Ascending aorta (tissue), 2 donors: ENCODE measurements at regions not wholly inside any gene's neighbourhood (a gene's known extent, or its start where the extent isn't known, plus 50 kb on each side); places are given as distances from the start of the nearest gene placed in this dataset.

ENCODE experiments used
- DNase-seq, 2 donors: peaks; one replicate each; pipeline ENCODE4 v3.0.0-alpha.2; 2019; ENCODE audit warnings: low spot score in 2 of 2
- H3K27ac ChIP-seq, 2 donors: fragments of 200-600 bp; sonication (generic); one replicate each; pipeline ENCODE4 v1.5.1; 2016 to 2017; ENCODE audit warnings: mild to moderate bottlenecking in 1 of 2
- H3K27me3 ChIP-seq: fragments of 200-600 bp; sonication (generic); one replicate; pipeline ENCODE4 v1.5.1; 2017
- H3K36me3 ChIP-seq, 2 donors: fragments of 200-600 bp; sonication (generic); one replicate each; pipeline ENCODE4 v1.5.1; 2016
- H3K4me1 ChIP-seq, 2 donors: fragments of 200-600 bp; sonication (generic); one replicate each; pipeline ENCODE4 v1.5.1; 2016 to 2017; ENCODE audit warnings: mild to moderate bottlenecking in 1 of 2
- H3K4me3 ChIP-seq, 2 donors: fragments of 200-600 bp; sonication (generic); one replicate each; pipeline ENCODE4 v1.5.1; 2016 to 2017; ENCODE audit warnings: mild to moderate bottlenecking in 1 of 2
- H3K9me3 ChIP-seq, 2 donors: fragments of 200-600 bp; sonication (generic); one replicate each; pipeline ENCODE4 v1.5.1; 2016
- CTCF ChIP-seq, 3 experiments: fragments of 200-600 bp in 2 of 3; fragments of 450-650 bp in 1 of 3; sonication (generic) in 2 of 3; IDR thresholded peaks; one replicate each; pipeline ENCODE4 v1.5.1; 2016 to 2019; ENCODE audit warnings: antibody characterized with exemption in 3 of 3, mild to moderate bottlenecking in 1 of 3, moderate library complexity in 1 of 3
- intact Hi-C: fragments of 100-400 bp; cut with DNase I; formaldehyde crosslinking; loops from one replicate; pipeline ENCODE4 v1.15.1; 2023

- H3K9me3 ChIP-seq: no peaks in the 10 kb centered on the region
- no peaks in the 10 kb centered on the region for H3K27me3 ChIP-seq
- no peak for TF ChIP-seq CTCF (IDR thresholded peaks at IDR 0.05)
- intact Hi-C loops: loop anchor here (10.0 kb wide), 1 partner anchor 47 kb away; no protein-coding TSS in a partner anchor
- no peak for DNase-seq
- H3K27ac ChIP-seq: no peak overlapping the region
- H3K4me3 ChIP-seq: no peak overlapping the region
- H3K36me3 ChIP-seq: no peaks in the 10 kb centered on the region
- H3K4me1 ChIP-seq: no peaks in the 10 kb centered on the region
Observed at GRCh38 chr9:113781381-113781780, 94.7 kb upstream of the ZNF618 start.

GRCh38 chr9:113781896-113782295, 94.2 kb upstream of the ZNF618 start:
- TF ChIP-seq CTCF (IDR thresholded peaks at IDR 0.05): no peak
- Histone ChIP-seq H3K36me3 (no peaks in the 10 kb centered on the region), H3K27me3 (no peaks in the 10 kb centered on the region), H3K9me3 (no peaks in the 10 kb centered on the region), H3K27ac (no peak overlapping the region), H3K4me3 (no peak overlapping the region), H3K4me1 (no peaks in the 10 kb centered on the region)
- intact Hi-C loops: loop anchor here (10.0 kb wide), 1 partner anchor 47 kb away; no protein-coding TSS in a partner anchor
- DNase-seq: no peak

- Histone ChIP-seq H3K9me3 (no peaks in the 10 kb centered on the region), H3K4me1 (no peaks in the 10 kb centered on the region), H3K27me3 (no peaks in the 10 kb centered on the region), H3K4me3 (no peak overlapping the region), H3K27ac (no peak overlapping the region), H3K36me3 (no peaks in the 10 kb centered on the region)
- TF ChIP-seq CTCF (IDR thresholded peaks at IDR 0.05): no peak
- DNase-seq: no peak
- intact Hi-C loops: loop anchor here (10.0 kb wide), 1 partner anchor 49 kb away; no protein-coding TSS in a partner anchor
Observed at GRCh38 chr9:113783475-113783874, 92.6 kb upstream of the ZNF618 start.

- Histone ChIP-seq H3K9me3 (no peaks in the 10 kb centered on the region), H3K27me3 (no peaks in the 10 kb centered on the region), H3K4me1 (no peaks in the 10 kb centered on the region), H3K27ac (no peak overlapping the region), H3K4me3 (no peak overlapping the region), H3K36me3 (no peaks in the 10 kb centered on the region)
- DNase-seq: no peak
- intact Hi-C loops: loop anchor here (10.0 kb wide), 1 partner anchor 51 kb away; no protein-coding TSS in a partner anchor
- TF ChIP-seq CTCF (IDR thresholded peaks at IDR 0.05): no peak
Observed at GRCh38 chr9:113785334-113785733, 90.8 kb upstream of the ZNF618 start.

GRCh38 chr9:113786071-113786470, 90.0 kb upstream of the ZNF618 start:
- Histone ChIP-seq H3K9me3 (no peaks in the 10 kb centered on the region), H3K27me3 (no peaks in the 10 kb centered on the region), H3K36me3 (no peaks in the 10 kb centered on the region), H3K4me1 (no peaks in the 10 kb centered on the region), H3K4me3 (no peak overlapping the region), H3K27ac (no peak overlapping the region)
- intact Hi-C loops: loop anchor here (10.0 kb wide), 1 partner anchor 51 kb away; no protein-coding TSS in a partner anchor
- no peak for TF ChIP-seq CTCF (IDR thresholded peaks at IDR 0.05)
- no peak for DNase-seq

- intact Hi-C loops: loop anchor here (10.0 kb wide), 1 partner anchor 53 kb away; no protein-coding TSS in a partner anchor
- Histone ChIP-seq H3K27me3 (no peaks in the 10 kb centered on the region), H3K4me3 (no peak overlapping the region), H3K27ac (no peak overlapping the region), H3K4me1 (no peaks in the 10 kb centered on the region), H3K9me3 (no peaks in the 10 kb centered on the region), H3K36me3 (no peaks in the 10 kb centered on the region)
- no peak for DNase-seq
- no peak for TF ChIP-seq CTCF (IDR thresholded peaks at IDR 0.05)
Observed at GRCh38 chr9:113787871-113788270, 88.2 kb upstream of the ZNF618 start.
